HG03457 (cell line): ENCODE measurements at regions not wholly inside any gene's neighbourhood (a gene's known extent, or its start where the extent isn't known, plus 50 kb on each side); places are given as distances from the start of the nearest gene placed in this dataset.

ENCODE experiments used
- ATAC-seq: cut with Tn5 transposase; IDR thresholded peaks from one replicate; pipeline ENCODE4 v1.9.1; 2021; ENCODE audit warnings: moderate number of reproducible peaks; ENCODE audit not compliant: unreplicated experiment

DNA sequence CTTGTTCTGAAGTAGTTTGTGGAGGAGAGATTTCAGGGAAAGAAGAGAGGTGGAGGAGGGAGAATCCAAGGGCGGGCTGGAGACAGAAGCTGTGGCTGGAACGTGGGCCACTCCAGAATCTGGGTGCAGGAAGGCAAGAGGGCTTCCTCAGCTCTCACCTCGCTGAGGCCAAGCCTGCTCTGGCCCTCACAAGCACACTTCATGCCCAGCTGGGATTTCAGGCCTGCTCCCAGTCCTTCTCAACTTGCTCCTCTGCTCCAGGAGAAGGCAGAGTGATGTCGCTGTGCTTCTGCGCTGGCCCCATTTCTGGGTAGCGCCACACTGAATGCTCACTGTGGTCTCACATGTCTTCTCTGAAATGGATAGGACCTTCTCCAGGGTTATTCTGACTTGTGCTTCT is 328.8 kb downstream of the FGF9 start:
- no peak for ATAC-seq

DNA sequence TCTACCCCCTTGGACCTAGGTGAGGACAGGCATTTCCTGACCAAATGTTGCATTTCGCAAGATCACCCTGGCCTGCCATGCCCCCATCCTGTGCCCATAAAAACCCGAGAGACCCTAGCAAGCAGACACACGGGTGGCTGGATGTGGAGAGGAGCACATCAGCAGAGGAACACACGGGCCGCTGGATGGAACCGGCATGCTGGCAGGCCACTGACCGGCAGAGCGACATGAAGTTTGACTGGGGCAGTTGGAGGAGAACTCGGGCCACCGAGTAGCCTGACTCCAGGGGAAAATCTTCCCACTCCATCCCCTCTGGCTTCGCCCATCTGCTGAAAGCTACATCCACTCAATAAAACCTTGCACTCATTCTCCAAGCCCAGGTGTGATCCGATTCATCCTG is 329.3 kb downstream of the FGF9 start:
- no peak for ATAC-seq

DNA sequence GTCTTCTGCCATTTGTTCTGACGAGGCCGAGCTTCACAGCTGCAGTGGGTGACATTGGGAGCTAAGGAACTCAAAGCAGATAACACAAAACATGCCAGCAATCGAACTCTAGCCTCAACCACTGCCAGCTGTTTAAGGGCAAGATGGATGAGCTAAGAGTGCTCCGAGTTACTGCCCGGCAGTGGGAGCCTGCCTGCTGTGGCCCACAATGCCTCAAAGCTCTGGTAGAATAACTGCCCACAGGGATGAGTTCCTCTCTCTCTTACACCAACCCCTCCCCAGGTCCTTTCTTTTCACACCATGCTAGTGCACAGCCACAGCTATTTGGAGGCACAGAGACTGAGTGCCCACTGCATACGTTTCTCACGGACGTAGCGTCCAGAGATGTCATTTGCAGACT is 330.5 kb downstream of the FGF9 start:
- no peak for ATAC-seq

- ATAC-seq, result no peak
Measured at GRCh38 chr13:22002893-22003292, 332.0 kb downstream of the FGF9 start.

DNA sequence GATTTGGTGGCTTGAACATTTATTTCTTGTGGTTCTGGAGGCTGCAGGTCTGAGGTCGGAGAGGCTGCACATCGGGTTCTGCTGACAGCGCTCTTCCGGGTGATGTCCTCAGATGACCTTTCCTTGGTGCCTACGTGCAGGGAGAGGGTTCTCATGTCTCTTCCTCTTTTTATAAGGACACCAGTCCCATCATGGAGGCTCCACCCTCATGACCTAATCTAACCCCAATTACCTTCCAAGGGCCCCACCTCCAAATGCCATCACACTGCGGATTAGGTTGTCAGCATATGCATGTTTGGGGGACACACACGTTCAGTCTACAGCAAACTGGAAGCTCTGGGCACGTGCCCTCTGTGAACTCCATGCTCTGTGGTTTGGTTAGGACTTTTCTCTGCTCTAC is 338.6 kb downstream of the FGF9 start:
- no peak for ATAC-seq

GRCh38 chr13:22009937-22010336 is 339.1 kb downstream of the FGF9 start:
- ATAC-seq, result no peak

DNA sequence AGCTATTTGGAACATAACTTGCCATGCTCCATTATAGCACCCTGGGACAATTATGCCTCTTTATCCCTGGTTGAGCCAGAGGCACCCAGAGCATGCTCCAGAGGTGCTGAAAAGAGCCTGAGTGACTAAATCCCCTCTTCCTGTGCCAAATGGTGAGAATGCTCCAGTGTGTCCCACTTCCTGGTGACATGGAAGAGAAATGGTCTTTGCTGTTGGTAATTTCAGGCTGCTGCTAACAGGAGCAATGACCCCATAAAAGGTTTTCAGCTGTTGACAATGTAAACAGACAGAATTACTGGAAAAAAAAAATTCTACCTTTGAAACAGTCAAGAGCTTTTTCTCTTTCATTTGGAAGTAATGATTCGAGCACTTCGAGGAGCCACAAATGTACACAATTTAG is 341.8 kb downstream of the FGF9 start:
- ATAC-seq, result no peak

DNA sequence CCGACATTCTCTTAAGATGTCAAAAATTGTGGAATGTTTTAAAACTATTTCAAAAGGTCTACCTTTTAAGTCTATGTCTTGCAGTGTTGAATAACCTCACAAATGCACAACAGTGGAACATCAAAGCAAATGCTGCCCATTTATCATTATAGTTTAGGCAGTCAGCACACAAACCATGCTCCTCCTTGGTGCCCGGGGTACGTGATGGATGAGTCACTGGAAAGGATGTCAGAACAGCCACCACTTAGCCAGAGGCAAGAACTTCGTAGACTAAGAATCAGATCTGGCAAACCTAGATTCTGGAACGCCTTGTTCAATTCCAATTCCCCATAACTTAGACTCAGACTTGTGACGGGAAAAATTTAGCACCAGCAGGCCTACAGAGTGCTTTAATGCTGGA is 343.6 kb downstream of the FGF9 start:
- ATAC-seq, result no peak

DNA sequence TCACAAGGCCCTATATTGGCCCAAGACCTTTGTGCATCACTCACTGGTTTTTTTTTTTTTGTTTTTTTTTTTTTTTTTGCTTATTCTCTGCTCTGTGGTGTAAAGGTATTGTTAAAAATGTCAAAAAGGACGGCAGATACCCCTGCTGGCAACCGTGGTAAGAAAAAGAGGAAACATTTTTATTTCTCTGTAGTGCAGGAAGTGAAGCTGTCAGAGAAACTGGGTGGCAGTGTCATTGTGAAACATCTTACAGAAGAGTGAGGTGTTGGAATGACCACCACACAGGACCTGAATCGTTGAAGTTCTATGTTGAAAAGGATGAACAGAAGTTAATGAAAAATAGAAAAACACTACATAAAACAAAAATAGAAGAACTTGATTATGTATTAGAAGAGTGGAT is 346.4 kb downstream of the FGF9 start:
- peak; percentile 89 for ATAC-seq

DNA sequence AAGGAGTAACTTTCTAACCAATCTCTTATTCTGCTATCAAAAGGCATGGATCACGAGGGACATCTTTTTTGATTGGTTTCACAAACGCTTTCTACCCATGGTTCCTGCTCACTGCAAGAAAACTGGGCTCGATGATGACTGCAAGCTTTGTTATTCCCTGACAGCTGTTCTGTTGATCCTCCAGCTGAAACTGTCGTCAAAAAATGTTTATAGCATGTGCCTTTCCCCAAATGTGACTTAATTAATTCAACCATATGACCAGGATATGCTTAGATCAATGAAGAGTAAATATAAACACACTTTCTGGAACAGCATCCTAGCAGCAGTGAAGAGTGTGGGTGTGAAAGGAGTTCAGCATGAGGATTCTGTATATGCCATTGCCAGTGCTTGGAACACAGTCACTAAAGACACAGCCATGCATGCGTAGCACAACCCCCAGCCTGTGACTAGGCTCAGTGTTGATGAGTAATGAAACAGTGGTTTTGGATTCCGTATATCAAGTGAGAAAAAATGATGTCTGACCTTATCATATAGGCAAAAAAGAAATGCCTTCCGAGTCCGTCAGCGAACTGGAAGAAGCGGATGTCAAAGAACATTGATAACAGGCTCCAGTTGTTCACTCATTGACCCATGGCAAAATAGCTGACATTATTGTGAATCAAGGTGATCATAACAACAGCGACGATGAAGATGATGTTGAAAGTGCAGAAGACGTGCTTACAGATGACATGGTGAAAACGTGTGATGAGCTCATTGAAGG is 347.4 kb downstream of the FGF9 start:
- ATAC-seq, result no peak

DNA sequence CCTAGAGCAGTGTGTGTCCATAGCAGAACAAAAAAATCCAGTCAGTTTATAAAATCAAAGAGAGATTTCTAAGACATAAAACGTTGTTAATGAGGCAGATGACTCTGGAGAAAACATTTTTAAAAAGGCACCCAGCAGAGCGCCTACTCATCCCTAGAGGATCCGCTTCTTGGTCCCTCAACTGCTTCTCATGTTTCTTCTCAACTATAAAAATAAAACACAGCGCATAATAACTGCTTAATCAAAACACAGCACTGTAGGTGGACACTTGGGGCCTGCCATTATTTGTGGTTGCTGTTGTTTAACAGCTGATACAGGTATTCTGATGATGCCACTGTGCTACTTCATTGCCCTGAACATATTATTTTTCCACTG is 347.9 kb downstream of the FGF9 start:
- no peak for ATAC-seq

GRCh38 chr13:22024381-22024994 is 353.6 kb downstream of the FGF9 start:
- ATAC-seq, result no peak

- ATAC-seq, result no peak
Measured at GRCh38 chr13:22027566-22027965, 356.7 kb downstream of the FGF9 start.

DNA sequence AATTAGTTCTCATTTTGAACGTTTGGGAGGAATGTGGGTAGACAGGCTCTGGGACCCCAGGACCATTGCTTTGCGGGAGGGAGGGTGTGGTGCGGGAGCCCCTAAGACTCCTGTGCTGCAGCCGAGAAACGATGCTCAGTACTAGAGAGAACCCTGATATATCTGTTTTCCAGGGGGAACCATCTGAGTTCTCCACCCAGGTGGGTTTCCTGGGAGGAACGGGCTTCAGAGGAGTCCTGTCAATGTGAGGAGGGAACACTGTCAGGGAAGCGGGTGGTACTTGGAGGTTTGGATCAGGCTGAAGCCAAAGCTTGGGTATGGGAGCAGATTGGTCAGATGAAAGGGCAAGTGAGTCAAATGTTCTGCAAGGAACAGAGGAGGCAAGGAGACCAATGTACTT is 358.0 kb downstream of the FGF9 start:
- ATAC-seq, result no peak

DNA sequence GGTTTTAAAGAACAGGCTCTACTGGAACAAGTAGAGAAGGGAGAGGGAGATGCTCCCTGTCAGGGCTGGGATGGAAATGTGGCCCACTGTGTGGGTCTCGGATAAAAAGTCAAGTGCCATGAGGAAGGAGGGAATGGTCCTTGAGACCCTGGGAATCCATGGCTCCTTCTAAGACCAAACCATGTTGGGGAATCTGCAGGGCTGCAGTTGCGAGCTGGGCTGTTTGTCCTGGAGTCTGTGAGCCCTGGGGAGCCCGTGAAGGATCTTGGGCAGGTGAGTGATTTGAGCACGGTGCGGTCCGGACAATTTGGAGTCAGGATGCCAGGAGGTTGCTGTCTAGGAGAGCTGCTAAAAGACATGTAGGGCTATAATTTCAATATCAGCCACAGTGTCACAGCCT is 359.4 kb downstream of the FGF9 start:
- no peak for ATAC-seq

GRCh38 chr13:22031702-22032286 is 360.9 kb downstream of the FGF9 start:
- ATAC-seq, result no peak

DNA sequence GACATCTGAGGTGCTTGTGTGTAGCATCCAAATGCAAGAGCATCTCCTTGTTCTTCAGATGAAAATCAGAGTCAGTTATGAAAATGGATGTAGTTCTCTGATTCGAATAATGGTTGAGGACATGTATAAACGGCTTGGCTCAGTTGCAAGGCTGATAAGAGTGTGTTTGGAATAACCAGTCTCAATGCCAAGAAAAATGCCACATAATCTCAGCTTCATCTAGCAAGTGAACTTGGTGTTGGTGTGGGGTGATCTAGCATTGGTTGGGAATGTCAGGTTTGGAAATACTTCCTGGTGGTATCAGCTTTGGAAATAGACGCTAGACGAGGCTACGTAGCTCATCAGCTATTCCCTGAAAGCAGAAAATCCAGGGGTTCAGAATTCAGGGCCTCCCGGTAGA is 362.0 kb downstream of the FGF9 start:
- no peak for ATAC-seq

DNA sequence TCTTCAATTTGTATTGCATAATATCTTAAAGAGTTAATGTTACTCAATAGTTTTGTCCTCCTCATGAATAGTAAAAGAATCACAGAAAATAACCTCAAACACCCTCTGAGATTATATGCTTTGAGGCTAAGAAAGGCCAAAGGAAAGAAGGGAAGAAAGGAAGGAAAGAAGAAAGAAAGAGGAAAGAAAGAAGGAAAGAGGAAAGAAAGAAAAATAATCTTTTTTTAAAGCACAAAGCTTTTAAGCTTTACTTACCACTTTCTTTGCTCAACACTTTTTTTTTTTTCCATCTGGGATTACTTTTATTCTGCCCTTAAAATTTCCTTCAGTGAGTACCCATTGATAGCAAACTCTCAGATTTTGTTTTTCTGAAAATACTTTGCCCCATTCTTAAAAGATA is 369.1 kb downstream of the FGF9 start:
- ATAC-seq, result no peak

DNA sequence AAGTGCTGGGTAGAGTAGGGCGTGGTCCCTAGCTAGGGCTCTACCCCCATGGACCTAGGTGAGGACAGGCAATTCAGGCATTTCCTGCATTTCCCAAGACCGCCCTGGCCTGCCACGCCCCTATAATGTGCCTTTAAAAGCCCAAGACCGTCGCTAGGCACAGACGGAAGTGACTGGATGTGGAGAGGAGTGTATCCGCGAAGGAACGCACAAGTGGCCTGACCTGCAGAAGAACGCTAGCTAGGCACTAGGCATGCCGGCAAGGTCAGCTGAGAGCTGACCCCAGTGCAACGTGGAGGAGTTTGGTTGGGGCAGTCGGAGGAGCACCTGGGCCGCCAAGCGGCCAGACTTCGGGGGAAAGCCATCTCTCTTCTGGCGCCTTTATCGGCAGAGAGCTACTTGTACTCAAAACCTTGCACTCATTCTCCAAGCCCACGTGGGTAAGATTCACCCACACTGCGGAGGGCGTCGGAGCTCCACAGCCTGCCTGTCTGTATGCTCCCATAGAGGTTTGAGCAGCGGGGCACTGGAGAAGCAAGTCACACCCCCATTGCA is 370.0 kb downstream of the FGF9 start:
- no peak for ATAC-seq

DNA sequence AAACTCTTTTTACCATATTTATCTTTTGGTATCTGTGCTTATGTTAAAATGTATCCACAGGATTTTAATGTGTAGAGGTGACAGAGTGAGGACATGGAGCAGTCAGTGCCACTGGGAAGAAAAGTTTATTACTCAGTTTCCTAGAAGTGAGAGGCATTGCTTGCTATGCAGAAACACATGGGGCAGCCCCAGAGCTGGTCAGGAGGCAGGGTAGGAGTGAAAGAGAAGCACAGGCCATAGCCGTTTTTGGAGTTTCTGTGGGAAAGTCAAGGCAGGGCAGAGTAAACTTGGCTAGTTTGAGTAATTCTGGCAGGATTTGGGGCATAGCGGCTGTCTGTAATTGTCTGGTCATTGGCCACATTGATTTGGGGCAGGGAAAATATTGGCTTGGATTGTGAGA is 370.9 kb downstream of the FGF9 start:
- ATAC-seq, result no peak

- no peak for ATAC-seq
Measured at GRCh38 chr13:22047082-22047784, 376.4 kb downstream of the FGF9 start.

GRCh38 chr13:22047785-22048104 is 376.9 kb downstream of the FGF9 start:
- no peak for ATAC-seq
